Mesendoderm (in vitro differentiated cells): ENCODE measurements at regions not wholly inside any gene's neighbourhood (a gene's known extent, or its start where the extent isn't known, plus 50 kb on each side); places are given as distances from the start of the nearest gene placed in this dataset.

Experiments
- DNase-seq: peaks from one replicate; pipeline ENCODE4 v3.0.0; 2013
- H2AK5ac ChIP-seq: 2 replicates; pipeline ENCODE4 v1.6.1; 2013; ENCODE audit warnings: low read length, inconsistent platforms
- H2BK120ac ChIP-seq: 2 replicates; pipeline ENCODE4 v1.6.1; 2013; ENCODE audit warnings: low read depth, mild to moderate bottlenecking, low read length, moderate library complexity, mixed read lengths
- H2BK15ac ChIP-seq: replicated peaks from 2 replicates; pipeline ENCODE4 v1.6.1; 2013; ENCODE audit warnings: low read depth, mild to moderate bottlenecking, moderate library complexity
- H2BK5ac ChIP-seq: 2 replicates; pipeline ENCODE4 v1.6.1; 2013; ENCODE audit warnings: low read length, inconsistent platforms
- H3K18ac ChIP-seq: 2 replicates; pipeline ENCODE4 v1.6.1; 2013; ENCODE audit warnings: mild to moderate bottlenecking, low read length, mixed read lengths
- H3K23ac ChIP-seq: one replicate; pipeline ENCODE4 v1.6.1; 2013; ENCODE audit warnings: low read length
- H3K27ac ChIP-seq: 2 replicates; pipeline ENCODE4 v1.5.1; 2013; ENCODE audit warnings: low read depth, mild to moderate bottlenecking, inconsistent platforms, low read length, moderate library complexity
- H3K27me3 ChIP-seq: 2 replicates; pipeline ENCODE4 v1.6.1; 2013; ENCODE audit warnings: low read length, control low read depth, mild to moderate bottlenecking, inconsistent platforms; ENCODE audit not compliant: insufficient read depth, poor library complexity
- H3K36me3 ChIP-seq: 2 replicates; pipeline ENCODE4 v1.6.1; 2013; ENCODE audit warnings: low read length, inconsistent platforms; ENCODE audit not compliant: control insufficient read depth, insufficient read depth
- H3K4ac ChIP-seq: one replicate; pipeline ENCODE4 v1.6.1; 2013; ENCODE audit warnings: low read depth, mild to moderate bottlenecking, low read length, moderate library complexity
- H3K4me1 ChIP-seq: 2 replicates; pipeline ENCODE4 v1.6.1; 2013; ENCODE audit warnings: low read depth, low read length, inconsistent platforms; ENCODE audit not compliant: control insufficient read depth
- H3K4me2 ChIP-seq: 2 replicates; pipeline ENCODE4 v1.6.1; 2013; ENCODE audit warnings: low read length
- H3K4me3 ChIP-seq: 2 replicates; pipeline ENCODE4 v1.5.1; 2013; ENCODE audit warnings: mild to moderate bottlenecking, low read length
- H3K56ac ChIP-seq: one replicate; pipeline ENCODE4 v1.6.1; 2013; ENCODE audit warnings: low read length
- H3K79me1 ChIP-seq: 2 replicates; pipeline ENCODE4 v1.6.1; 2013; ENCODE audit warnings: low read length, inconsistent platforms
- H3K79me2 ChIP-seq: 2 replicates; pipeline ENCODE4 v1.6.1; 2013; ENCODE audit warnings: mild to moderate bottlenecking, low read length; ENCODE audit not compliant: control insufficient read depth, insufficient read depth
- H3K9ac ChIP-seq: 2 replicates; pipeline ENCODE4 v1.6.1; 2013; ENCODE audit warnings: low read length, inconsistent platforms
- H4K5ac ChIP-seq: one replicate; pipeline ENCODE4 v1.6.1; 2013; ENCODE audit warnings: low read length
- H4K8ac ChIP-seq: one replicate; pipeline ENCODE4 v1.6.1; 2013; ENCODE audit warnings: low read depth, mild to moderate bottlenecking, control low read depth, low read length, moderate library complexity
- WGBS: extraction: QIAGEN DNeasy Blood & Tissue Kit; methylation state at CpG from one replicate; pipeline ENCODE4 v1.1.7; 2013; ENCODE audit warnings: low lambda C conversion rate, missing lambda C conversion rate; ENCODE audit not compliant: insufficient coverage; ENCODE audit errors: extremely low coverage; 5-methylcytosine and 5-hydroxymethylcytosine counted together

DNA sequence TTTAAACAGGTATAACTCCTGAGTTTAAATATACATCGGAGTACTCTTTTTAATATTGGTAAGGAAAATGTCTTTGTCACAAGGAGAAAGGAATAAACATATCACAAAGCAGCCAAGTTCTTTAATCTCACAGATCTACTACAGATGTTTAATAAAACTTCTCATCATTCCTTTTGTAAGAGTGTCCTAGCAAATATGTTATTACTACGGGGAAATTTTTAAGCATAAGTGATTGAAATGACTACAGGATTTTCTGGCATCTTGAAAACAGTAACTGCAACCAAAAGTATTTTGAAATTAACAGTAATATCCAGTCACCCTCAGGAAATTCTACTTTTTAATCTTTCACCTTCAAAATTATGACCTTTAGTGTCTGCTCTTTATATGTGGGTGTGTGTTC lies 403.1 kb downstream of the IRS1 start:
- Histone ChIP-seq H4K5ac (no peak overlapping the region), H2BK5ac (no peak overlapping the region), H3K56ac (no peak overlapping the region), H3K18ac (no peak overlapping the region), H3K79me1 (no peaks in the 10 kb centered on the region), H4K8ac (no peak overlapping the region), H3K4ac (no peak overlapping the region), H2BK15ac (no peak overlapping the region), H3K4me1 (no peaks in the 10 kb centered on the region), H2AK5ac (no peak overlapping the region), H3K36me3 (no peaks in the 10 kb centered on the region), H3K79me2 (no peaks in the 10 kb centered on the region), H3K27ac (no peak overlapping the region), H3K23ac (no peak overlapping the region), H3K4me2 (no peak overlapping the region), H3K4me3 (no peak overlapping the region), H3K9ac (no peak overlapping the region), H2BK120ac (no peak overlapping the region), H3K27me3 (no peaks in the 10 kb centered on the region)
- DNase-seq = no peak
- no CpG with 5 or more reads among the region's 2 CpGs for WGBS

GRCh38 chr2:226387499-226387942 lies 412.1 kb downstream of the IRS1 start:
- Histone ChIP-seq H3K27me3 (no peaks in the 10 kb centered on the region), H3K36me3 (no peaks in the 10 kb centered on the region), H3K56ac (no peak overlapping the region), H3K4me3 (no peak overlapping the region), H3K4ac (no peak overlapping the region), H3K9ac (no peak overlapping the region), H3K79me1 (no peaks in the 10 kb centered on the region), H3K23ac (no peak overlapping the region), H4K8ac (no peak overlapping the region), H4K5ac (no peak overlapping the region), H2BK15ac (no peak overlapping the region), H3K18ac (no peak overlapping the region), H2BK5ac (no peak overlapping the region), H3K27ac (no peak overlapping the region), H3K79me2 (no peaks in the 10 kb centered on the region), H3K4me1 (no peaks in the 10 kb centered on the region), H3K4me2 (no peak overlapping the region), H2BK120ac (no peak overlapping the region), H2AK5ac (no peak overlapping the region)
- no peak for DNase-seq
- WGBS = no CpG with 5 or more reads among the region's 4 CpGs

GRCh38 chr2:226383461-226383860 lies 416.2 kb downstream of the IRS1 start:
- H3K36me3 ChIP-seq = no peaks in the 10 kb centered on the region
- no peak overlapping the region for H2AK5ac ChIP-seq
- no peak overlapping the region for H2BK15ac ChIP-seq
- DNase-seq = no peak
- no peak overlapping the region for H3K4me3 ChIP-seq
- no peak overlapping the region for H4K5ac ChIP-seq
- no peaks in the 10 kb centered on the region for H3K4me1 ChIP-seq
- no peak overlapping the region for H2BK5ac ChIP-seq
- no peak overlapping the region for H4K8ac ChIP-seq
- H3K79me1 ChIP-seq = no peaks in the 10 kb centered on the region
- H2BK120ac ChIP-seq = no peak overlapping the region
- no peak overlapping the region for H3K4me2 ChIP-seq
- no peak overlapping the region for H3K4ac ChIP-seq
- H3K27ac ChIP-seq = no peak overlapping the region
- no peak overlapping the region for H3K23ac ChIP-seq
- H3K79me2 ChIP-seq = no peaks in the 10 kb centered on the region
- H3K56ac ChIP-seq = no peak overlapping the region
- H3K18ac ChIP-seq = no peak overlapping the region
- no peaks in the 10 kb centered on the region for H3K27me3 ChIP-seq
- H3K9ac ChIP-seq = no peak overlapping the region

DNA sequence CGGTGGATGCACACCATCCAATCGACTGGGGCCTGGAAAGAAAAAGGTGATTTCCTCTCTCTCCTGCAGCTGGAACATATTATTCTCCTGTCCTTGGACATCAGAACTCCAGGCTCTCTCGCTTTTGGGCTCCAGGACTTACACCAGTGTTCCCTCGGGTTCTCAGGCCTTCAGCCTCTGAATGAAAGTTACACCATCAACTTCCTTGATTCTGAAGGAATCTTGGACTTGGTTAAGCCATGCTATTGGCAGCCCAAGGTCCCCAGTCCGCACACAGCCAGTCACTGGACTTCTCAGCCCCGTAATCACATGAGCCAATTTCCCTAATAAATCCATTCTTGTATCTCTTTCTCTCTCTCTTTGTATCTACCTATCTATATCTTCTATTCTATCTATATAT lies 418.9 kb downstream of the IRS1 start:
- H3K27me3 ChIP-seq = no peaks in the 10 kb centered on the region

DNA sequence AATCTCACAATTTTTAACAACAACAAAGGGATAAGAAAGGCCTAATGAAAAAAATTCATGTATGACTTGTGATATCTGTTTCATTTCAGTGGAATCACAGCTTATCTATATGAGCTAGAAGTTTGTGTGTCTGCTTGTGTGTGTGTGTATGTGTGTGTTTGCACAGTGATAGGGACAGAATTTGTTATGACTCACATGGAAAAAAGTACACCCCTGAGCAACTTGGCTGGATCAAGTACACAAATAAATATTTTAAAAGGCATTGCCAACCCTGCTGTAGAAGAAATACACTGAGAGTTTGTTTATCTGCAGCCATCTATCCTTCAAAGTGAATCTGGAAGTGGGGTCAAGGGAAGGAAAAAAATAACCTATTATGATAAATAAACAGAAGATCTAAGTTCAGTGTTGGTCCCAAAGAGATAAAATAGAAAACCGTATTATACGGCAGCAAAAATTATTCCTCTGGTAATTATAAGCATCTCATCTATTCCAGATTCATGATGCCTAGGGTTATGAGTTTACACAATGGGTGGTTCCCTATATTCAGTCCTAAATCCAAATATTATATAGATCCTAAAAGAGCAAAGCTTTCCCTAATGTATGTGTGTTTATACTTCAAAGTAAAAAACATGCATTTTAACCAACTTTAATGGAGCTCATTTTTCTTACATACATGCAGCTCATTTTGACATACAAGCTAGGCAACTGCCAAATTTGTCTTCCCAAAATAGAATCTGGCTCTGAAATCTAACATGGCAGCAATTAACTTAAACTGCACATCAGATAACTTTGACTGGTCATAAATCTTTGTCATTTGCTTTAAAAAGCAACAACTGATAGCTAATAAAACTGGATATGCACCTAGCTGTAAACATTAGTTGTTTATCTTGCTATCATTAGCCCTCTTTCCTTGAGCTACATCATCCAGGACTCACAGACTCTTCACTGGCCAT lies 420.6 kb downstream of the IRS1 start:
- no peak overlapping the region for H3K56ac ChIP-seq
- no peak overlapping the region for H2BK120ac ChIP-seq
- no peak overlapping the region for H4K8ac ChIP-seq
- no peak overlapping the region for H3K27ac ChIP-seq
- H3K4me2 ChIP-seq = no peak overlapping the region
- H3K4me3 ChIP-seq = no peak overlapping the region
- no peak for DNase-seq
- no peaks in the 10 kb centered on the region for H3K79me2 ChIP-seq
- H3K4ac ChIP-seq = no peak overlapping the region
- H2AK5ac ChIP-seq = no peak overlapping the region
- H3K79me1 ChIP-seq = no peaks in the 10 kb centered on the region
- H3K4me1 ChIP-seq = no peaks in the 10 kb centered on the region
- no peak overlapping the region for H4K5ac ChIP-seq
- H3K9ac ChIP-seq = no peak overlapping the region
- no peaks in the 10 kb centered on the region for H3K27me3 ChIP-seq
- H2BK5ac ChIP-seq = no peak overlapping the region
- H3K23ac ChIP-seq = no peak overlapping the region
- WGBS = no CpG with 5 or more reads among the region's 2 CpGs
- no peak overlapping the region for H3K18ac ChIP-seq
- no peaks in the 10 kb centered on the region for H3K36me3 ChIP-seq
- no peak overlapping the region for H2BK15ac ChIP-seq

More for the DNA sequence above, 418.9 kb downstream of the IRS1 start:
- H3K36me3 ChIP-seq = no peaks in the 10 kb centered on the region
- no peaks in the 10 kb centered on the region for H3K79me2 ChIP-seq
- no peak overlapping the region for H3K18ac ChIP-seq
- H2BK120ac ChIP-seq = no peak overlapping the region
- no peak overlapping the region for H3K4me3 ChIP-seq
- no peak overlapping the region for H3K23ac ChIP-seq
- H3K79me1 ChIP-seq = no peaks in the 10 kb centered on the region
- no peak overlapping the region for H2AK5ac ChIP-seq
- no peak overlapping the region for H3K4ac ChIP-seq
- no peak overlapping the region for H3K56ac ChIP-seq
- no peak overlapping the region for H3K9ac ChIP-seq
- H3K4me2 ChIP-seq = no peak overlapping the region
- H3K27ac ChIP-seq = no peak overlapping the region
- DNase-seq = no peak
- no CpG with 5 or more reads among the region's 6 CpGs for WGBS
- H3K4me1 ChIP-seq = no peaks in the 10 kb centered on the region
- H4K5ac ChIP-seq = no peak overlapping the region
- no peak overlapping the region for H4K8ac ChIP-seq
- no peak overlapping the region for H2BK5ac ChIP-seq
- H2BK15ac ChIP-seq = no peak overlapping the region
